HG03175 (cell line): ENCODE measurements at regions not wholly inside any gene's neighbourhood (a gene's known extent, or its start where the extent isn't known, plus 50 kb on each side); places are given as distances from the start of the nearest gene placed in this dataset.
"Not testable (repeated sequence)": the region's sequence is repeated elsewhere in the genome, so short reads cannot be mapped to it uniquely, and the experiment has no call there.

Source experiments
- ATAC-seq: cut with Tn5 transposase; IDR thresholded peaks from one replicate; pipeline ENCODE4 v1.9.1; 2021; ENCODE audit warnings: mild to moderate bottlenecking, moderate library complexity; ENCODE audit not compliant: unreplicated experiment

- ATAC-seq, result no peak
These were observed 66.6 kb downstream of the MYL12B start for GRCh38 chr18:3328532-3328931.

DNA sequence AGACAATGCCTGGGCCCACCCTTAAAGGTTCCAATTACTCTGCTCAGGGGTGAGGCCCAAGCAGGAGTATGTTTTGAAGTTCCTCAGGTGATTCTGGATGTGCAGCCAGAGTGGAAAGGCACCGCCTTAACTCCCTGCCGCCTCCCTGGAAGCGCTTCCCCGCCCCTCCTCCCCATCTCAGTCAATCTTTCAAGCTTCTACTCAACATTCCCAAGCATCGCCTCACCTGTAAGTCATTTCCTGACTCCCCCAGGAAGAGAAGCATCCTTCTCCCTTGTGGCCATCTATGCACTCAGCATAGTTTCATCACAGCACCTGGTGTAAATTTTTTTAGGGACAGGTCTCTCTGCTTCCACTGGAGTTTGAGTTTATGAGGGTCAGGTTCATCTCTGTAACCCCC, 67.5 kb downstream of the MYL12B start:
- ATAC-seq, result no peak

- ATAC-seq, result no peak
These were observed 67.9 kb downstream of the MYL12B start for GRCh38 chr18:3329872-3330271.

DNA sequence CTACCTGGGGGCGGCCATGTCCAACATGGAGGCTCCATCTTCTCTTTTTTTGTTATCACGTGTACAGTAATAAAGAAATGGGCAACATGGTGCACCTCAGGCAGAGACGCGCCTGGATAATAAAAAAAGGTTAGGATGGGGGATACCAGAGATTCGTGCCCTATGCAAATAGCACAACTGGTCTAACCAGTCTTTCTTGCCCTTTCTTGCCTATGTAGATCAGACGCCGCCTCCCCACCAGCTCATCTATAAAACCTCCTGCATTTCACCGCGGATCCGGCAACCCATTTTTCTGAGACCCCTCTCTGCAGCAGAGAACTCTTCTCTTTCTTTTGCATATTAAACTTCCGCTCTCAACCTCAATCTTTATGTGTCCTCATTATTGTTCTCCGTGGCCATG, 68.7 kb downstream of the MYL12B start:
- ATAC-seq, result no peak

DNA sequence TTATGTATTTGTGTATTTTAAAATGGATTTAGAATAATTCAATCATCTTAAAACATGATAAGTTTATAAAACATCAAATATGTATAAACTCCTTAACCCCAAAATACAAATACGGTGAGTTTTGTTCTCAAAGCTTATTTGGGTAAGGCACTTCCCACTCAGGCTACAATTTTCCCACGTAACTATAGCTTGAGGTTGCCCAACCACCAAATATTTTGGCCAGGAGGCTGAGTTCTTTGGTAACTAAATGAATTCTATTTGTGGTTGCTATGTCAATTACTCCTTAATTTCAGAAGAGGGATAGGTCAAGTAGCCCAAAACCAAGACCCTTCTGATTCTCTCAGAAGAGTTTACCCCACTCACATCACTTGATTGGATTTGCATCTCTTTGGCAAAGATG, 70.4 kb downstream of the MYL12B start:
- ATAC-seq, result no peak

DNA sequence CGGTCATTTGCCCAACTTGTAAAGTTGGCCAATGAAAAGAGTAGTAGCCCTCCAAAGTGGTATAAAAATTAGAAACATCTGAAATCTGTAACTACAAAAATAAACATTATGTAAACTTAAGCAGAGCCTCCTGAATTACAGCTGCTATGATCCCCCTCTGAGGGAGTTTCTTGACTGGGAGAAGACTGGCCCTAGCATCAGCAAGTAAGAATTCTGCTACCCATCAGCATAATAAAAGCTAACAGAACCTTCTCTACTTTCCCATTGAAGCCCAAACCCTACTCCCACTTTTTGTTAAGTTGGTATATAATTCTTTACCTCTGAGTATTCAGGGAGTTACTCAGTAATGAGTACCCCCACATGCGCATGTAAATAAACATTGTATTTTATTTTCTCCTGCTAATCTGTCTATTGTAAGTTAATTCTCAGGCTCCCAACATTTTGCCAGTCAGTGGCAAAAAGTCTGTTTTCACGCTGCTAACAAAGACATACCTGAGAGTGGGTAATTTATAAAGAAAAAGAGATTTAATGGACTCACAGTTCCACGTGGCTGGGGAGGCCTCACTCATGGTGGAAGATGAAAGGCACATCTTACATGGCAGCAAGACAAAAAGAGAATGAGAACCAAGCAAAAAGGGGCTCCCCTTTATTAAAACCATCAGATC, 71.3 kb downstream of the MYL12B start:
- no peak for ATAC-seq

- no peak for ATAC-seq
These were observed 71.9 kb downstream of the MYL12B start for GRCh38 chr18:3333721-3334386.

GRCh38 chr18:3340015-3340681, 78.2 kb downstream of the MYL12B start:
- ATAC-seq, result no peak

DNA sequence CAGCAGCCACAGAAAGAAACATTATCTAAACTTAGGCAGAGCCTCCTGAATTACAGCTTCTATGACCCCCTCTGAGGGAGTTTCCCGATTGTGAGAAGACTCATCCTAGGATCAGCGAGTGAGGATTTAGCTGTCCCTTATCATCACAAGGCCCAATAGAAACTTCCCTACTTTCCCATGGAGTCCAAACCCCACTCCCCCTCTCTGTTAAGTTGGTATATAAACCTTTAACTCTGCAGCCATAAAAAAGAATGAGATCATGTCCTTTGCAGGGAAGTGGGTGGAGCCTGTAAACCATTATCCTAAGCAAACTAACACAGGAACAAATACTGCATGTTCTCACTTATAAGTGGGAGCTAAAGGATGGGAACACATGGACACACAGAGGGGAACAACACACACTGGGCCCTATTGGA, 78.8 kb downstream of the MYL12B start:
- ATAC-seq, result no peak

GRCh38 chr18:3342628-3343027, 80.7 kb downstream of the MYL12B start:
- ATAC-seq, result no peak

- no peak for ATAC-seq
These were observed 83.5 kb downstream of the MYL12B start for GRCh38 chr18:3345452-3345851.

DNA sequence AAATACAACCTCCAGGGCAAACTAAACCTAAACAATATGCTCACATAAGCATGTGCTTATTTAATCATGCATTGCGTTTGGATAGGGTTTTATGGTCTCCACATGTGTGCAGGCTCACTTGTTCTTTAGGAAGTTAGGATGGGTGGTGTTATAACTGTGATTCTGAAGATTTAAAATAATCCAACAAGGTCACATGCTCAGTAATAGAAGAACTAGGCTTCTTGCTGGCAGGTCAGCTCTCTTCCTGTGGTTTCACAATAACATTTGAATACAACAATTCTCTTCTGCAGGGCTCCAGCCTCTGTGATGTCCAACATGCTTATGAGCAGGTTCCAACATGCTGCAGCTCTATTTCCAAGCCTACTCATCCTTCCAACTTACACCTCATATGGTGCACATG, 84.0 kb downstream of the MYL12B start:
- no peak for ATAC-seq

GRCh38 chr18:3346487-3346886, 84.6 kb downstream of the MYL12B start:
- ATAC-seq, result no peak

GRCh38 chr18:3347286-3347803, 85.4 kb downstream of the MYL12B start:
- ATAC-seq, result no peak

GRCh38 chr18:3348176-3348575, 86.2 kb downstream of the MYL12B start:
- no peak for ATAC-seq

DNA sequence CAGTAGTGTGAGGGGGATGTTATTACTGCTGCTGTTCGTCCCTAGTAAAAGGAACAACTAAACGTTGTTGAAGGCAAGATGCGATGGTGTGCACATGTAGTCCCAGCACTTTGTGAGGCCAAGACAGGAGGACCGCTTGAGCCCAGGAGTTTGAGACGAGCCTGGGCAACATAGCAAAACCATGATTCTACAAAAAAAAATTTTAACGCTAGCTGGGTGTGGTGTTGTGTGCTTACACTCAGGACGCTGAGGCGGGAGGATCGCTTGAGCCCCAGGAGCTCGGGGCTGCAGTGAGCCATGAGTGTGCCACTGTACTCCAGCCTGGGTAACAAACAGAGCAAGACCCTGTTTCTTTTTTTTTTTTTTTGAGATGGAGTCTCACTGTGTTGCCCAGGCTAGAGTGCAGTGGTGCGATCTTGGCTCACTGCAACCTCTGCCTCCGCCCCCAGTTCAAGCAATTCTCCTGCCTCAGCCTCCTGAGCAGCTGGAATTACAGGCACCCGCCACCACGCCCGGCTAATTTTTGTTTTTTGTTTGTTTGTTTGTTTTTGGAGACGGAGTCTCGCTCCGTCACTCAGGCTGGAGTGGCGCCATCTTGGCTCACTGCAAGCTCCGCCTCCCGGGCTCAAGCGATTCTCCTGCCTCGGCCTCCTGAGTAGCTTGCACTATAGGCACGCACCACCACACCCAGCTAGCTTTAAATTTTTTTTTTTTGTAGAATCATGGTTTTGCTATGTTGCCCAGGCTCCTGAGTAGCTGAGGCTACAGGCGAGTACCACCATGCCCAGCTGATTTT, 87.3 kb downstream of the MYL12B start:
- not testable (repeated sequence) for ATAC-seq

DNA sequence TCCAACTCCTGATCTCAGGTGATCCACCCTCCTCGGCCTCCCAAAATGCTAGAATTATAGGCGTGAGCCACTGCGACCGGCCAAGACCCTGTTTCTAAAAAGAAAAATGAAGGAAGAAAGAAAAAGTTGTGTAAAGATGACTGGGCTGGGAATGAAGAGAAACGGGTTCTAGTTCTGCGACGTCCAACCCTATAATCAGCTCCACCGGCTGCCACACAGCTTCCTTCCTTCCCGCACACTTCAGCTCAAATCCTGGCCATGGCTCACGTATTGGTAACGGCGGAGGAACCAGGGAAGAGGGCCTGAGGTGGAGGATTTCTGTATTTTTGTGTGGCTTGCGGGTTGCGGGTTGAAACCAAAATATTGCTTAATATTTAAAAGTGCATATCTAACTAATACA, 88.1 kb downstream of the MYL12B start:
- ATAC-seq, result no peak

DNA sequence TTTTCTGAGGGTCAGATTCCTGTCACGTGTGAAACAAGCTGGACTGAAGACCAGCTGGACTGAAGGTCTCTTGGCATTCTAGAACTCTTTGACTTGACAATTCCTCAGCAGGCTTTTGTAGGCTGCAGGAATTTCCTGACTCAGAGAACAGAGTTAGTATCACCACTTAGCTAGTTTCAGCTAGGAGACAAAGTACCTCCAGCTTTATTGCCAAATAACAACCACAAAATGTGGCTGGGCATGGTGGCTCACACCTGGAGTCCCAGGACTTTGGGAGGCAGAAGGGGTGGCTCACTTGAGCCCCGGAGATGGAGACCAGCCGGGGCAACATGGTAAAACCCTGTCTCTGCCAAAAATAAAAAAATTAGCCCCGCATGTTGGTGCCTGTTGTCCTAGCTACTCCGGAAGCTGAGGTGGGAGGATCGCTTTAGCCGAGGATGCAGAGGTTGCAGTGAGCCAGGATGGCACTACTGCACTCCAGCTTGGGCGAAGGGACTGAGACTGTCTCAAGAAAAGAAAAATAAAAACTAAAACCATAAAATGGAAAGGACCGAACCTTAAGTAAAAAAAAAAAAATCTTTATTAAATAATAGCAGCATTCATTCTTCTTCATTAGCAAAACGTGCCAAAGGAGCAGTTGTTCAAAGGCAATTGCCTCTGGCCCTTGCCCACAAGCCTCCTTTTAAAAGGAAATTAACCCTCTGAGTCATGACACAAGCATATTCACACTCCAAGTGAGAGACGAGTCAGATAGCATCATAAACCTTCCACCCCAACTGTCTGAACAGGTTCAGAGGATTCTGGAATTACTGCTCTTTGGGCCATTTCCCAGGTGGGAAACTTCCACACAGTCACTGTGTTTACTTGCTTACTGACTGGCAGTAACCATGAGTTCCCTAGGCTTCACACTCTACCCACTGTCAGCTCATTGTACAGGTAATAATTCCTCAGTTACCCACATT, 88.9 kb downstream of the MYL12B start:
- no peak for ATAC-seq

GRCh38 chr18:3354506-3354905, 92.6 kb downstream of the MYL12B start:
- ATAC-seq, result no peak

GRCh38 chr18:3356614-3357013, 93.4 kb upstream of the TGIF1 start:
- ATAC-seq, result no peak
